ENCODE measurements at regions not wholly inside any gene's neighbourhood (a gene's known extent, or its start where the extent isn't known, plus 50 kb on each side); places are given as distances from the start of the nearest gene placed in this dataset.
A peak's percentile ranks its signal among the peaks of the same experiment; 100 is the strongest.

DNA sequence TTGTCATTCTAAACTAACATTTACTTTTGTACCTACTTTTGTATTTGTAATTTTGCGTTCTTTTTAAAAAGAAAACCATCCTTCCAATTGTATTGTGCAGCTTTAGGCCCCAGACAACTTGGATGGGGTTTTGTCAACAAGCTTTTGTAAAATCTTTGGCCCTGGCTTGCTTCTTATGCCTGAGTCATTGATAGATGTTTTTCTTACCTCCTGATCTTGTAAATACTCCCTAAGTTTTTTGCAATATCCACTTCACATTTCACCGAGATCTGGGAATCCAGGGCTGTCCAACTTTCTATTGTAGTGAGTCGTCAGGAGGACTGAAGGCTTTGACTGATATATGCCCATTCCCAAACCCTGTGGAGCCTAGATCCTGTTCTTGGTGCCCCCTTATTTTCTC is 126.9 kb upstream of the GUCY1A1 start:
- DNase-seq (ENCODE audit: low read depth in 1 of 2, low spot score in 1 of 2) = no peak
- in situ Hi-C loops (cut with HindIII; ENCODE audit: low pct_unique_long_range_greater_than_20kb, low sequenced_read_pairs) = no loop called here

DNA sequence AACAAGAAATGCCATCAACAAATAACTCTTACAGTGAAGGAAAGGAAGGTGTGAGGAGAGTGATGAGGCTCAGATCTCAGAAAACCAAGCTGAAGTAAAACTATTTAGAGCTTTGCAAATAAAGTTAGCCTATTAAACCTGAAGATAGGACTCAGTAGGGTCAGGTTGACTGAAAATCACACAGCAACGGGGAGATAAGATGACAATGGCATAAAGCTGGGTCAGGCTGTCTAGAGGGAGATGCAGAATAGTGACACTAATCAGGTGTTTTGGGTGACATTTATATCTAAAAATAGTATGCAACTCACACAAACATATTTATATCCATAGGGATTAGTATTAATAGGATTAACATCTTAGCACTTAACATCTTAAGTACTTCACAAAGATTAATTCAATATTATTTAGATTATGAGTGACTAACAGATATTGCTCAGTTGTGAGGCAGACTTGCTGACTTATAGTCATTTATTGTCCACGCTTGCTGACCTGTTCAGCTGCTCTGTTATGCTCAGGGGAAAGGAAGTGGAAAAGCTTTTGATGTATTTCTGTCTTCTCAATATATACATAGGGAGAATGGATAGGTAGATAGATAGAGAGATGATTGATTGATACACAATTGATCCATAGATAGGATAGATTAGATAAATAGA is 130.7 kb upstream of the GUCY1A1 start:
- TF ChIP-seq JUND (IDR thresholded peaks at IDR 0.05; ENCODE audit: low read depth) = no peak
- peak in 1 of 2 experiments; percentile 14 for DNase-seq (ENCODE audit: low read depth in 1 of 2, low spot score in 1 of 2)
- in situ Hi-C loops (cut with HindIII; ENCODE audit: low pct_unique_long_range_greater_than_20kb, low sequenced_read_pairs) = no loop called here

More for the DNA sequence above, 126.9 kb upstream of the GUCY1A1 start:
- no peak for TF ChIP-seq JUND (IDR thresholded peaks at IDR 0.05; ENCODE audit: low read depth)

DNA sequence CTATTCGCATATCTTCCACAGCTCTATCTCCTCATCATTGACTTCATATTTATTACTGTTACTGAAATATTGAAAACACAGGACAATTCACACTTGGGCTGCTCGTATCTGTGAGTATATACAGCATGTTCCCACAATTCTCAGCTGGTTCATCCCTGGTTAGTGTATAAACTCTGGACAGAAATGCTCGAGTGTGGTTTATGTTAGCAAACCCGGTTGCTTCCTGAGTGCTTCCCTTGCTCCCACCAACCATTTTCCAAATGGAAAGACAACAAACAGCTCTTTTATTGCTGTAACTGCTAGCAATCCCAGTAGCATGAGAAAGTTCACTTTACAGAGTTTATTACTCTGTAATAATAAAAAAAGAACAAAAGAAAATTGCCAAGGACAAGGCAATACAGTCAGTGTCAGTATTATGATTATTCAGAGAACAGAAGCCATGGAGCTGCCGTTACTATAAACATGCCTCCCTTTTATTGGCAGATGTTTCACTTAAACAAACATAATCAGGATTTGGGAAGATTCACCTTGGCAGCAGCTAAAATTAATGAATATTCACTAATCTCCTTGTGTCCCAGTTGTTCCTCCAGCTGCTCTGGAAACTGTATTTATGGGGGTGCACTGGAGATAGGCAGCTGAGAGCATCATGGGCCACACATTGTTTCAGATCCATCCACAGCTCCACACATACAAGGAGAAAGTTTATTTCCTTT is 134.1 kb upstream of the GUCY1A1 start:
- in situ Hi-C loops (cut with HindIII; ENCODE audit: low pct_unique_long_range_greater_than_20kb, low sequenced_read_pairs) = no loop called here
- DNase-seq (ENCODE audit: low read depth in 1 of 2, low spot score in 1 of 2) = no peak
- TF ChIP-seq JUND (IDR thresholded peaks at IDR 0.05; ENCODE audit: low read depth) = no peak

DNA sequence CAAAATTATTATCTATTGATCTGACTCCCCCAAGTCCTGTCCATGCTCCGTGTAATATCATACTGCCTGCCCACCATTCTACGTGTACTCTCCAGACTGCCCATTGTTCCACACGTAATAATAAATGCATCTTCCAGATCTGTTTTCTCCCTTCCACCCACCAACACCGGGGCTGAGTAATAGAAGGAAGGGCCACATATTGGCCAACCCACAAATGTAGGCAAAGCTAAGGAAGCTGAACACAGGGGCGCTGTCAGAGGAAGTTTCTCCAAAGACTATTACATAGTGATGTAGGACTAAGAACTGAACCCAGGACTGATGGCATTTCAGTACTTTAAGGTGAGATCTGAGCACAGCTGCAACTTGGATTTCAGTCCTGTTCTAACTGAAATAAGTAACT is 135.8 kb upstream of the GUCY1A1 start:
- peak in 1 of 2 experiments; percentile 27 for DNase-seq (ENCODE audit: low read depth in 1 of 2, low spot score in 1 of 2)
- no peak for TF ChIP-seq JUND (IDR thresholded peaks at IDR 0.05; ENCODE audit: low read depth)
- in situ Hi-C loops (cut with HindIII; ENCODE audit: low pct_unique_long_range_greater_than_20kb, low sequenced_read_pairs) = no loop called here

DNA sequence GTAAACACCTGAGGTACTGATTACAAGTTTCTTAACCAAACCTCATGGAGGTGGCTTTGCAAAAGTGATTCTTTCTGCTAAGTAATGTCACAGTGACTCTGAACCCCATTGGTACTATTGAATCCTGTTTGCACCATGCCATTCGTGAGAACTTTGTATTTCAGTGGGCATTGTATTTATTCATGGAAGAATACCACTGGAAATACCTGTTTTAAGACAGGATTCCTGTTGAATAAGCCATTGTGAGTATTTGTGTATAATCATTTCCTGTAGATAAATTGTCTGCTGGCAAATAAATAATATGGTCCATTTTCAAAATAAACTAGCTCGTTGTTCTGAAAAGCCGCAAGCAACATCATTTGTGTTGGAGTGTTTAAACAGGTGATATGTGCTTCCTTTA is 136.4 kb upstream of the GUCY1A1 start:
- DNase-seq (ENCODE audit: low read depth in 1 of 2, low spot score in 1 of 2) = peak in 1 of 2 experiments; percentile 84
- in situ Hi-C loops (cut with HindIII; ENCODE audit: low pct_unique_long_range_greater_than_20kb, low sequenced_read_pairs) = no loop called here
- TF ChIP-seq JUND (IDR thresholded peaks at IDR 0.05; ENCODE audit: low read depth) = no peak

DNA sequence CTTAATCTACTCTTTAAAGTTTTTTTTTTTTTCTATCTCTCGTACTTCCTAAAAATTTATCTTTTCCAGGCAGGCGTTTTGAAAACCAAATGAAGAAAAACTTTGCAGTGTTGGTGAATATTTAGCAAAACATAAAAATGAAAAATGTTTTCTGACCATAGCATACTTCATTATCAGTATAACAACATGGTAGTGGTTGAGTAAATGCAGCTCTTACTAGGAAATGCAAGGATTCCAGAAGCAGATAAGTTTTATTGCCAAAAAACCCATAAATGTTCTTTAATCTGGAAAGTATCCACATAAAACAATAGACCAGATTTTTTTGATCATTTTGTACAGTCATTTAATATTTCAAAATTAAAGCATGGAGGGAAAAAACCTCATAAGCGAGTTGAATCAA is 136.9 kb upstream of the GUCY1A1 start:
- in situ Hi-C loops (cut with HindIII; ENCODE audit: low pct_unique_long_range_greater_than_20kb, low sequenced_read_pairs) = no loop called here

DNA sequence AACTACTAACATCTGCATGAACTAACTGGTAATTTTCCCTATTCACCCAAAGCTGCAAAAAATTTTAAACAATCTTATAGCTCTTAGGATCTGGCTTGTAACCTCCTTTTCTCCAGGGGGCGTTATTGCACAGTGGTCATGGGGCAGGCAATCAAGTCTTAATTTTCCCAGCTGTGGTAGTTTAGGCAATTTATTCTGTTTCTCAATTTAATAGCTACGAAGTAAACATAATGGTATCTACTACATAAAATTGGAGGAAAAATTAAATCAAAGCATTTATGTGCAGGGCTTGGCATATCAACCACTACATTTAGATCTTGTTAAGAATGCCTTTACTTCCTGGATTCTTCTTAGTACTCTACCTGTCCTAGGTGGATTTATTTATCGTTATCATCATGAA is 137.4 kb upstream of the GUCY1A1 start:
- no peak for TF ChIP-seq JUND (IDR thresholded peaks at IDR 0.05; ENCODE audit: low read depth)
- peak in 1 of 2 experiments; percentile 46 for DNase-seq (ENCODE audit: low read depth in 1 of 2, low spot score in 1 of 2)

More for the DNA sequence above, 136.9 kb upstream of the GUCY1A1 start:
- no peak for TF ChIP-seq JUND (IDR thresholded peaks at IDR 0.05; ENCODE audit: low read depth)
- peak in 1 of 2 experiments; percentile 10 for DNase-seq (ENCODE audit: low read depth in 1 of 2, low spot score in 1 of 2)

DNA sequence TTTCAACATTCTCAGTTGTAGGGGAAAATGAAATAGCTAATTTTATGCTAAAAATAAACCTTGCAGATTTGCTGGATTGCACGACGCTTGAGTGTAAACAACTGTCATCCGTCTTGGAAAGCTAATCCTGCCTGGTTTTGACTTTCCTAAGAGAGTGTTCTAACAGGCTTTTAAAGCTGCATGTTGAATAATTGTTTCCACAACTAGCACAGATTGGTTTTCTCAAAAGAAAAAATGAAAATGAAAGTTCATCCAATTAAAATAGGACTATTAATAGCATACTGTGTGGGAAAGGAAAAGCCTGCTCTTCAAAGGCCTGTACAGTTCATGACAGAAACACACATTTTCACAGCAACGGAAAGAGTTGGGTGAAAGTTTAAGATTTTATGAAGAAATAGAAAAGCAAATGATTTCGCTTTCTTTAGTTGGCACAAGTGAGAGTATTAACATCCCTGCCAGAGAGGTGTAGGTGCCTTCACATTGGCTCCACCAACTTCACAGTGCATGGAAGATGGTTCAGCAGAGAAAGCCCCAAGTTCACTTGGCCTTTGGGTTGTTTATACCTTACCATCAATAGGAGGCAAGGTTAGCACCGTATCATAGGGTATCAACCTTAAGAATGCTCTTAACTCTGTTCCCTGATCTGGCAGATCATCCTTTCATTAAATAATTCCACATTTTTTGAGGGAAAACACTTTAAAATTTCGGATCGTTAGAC is 140.0 kb upstream of the GUCY1A1 start:
- no peak for TF ChIP-seq JUND (IDR thresholded peaks at IDR 0.05; ENCODE audit: low read depth)
- in situ Hi-C loops (cut with HindIII; ENCODE audit: low pct_unique_long_range_greater_than_20kb, low sequenced_read_pairs) = no loop called here
- DNase-seq (ENCODE audit: low read depth in 1 of 2, low spot score in 1 of 2) = no peak

More for the DNA sequence above, 137.4 kb upstream of the GUCY1A1 start:
- in situ Hi-C loops (cut with HindIII; ENCODE audit: low pct_unique_long_range_greater_than_20kb, low sequenced_read_pairs) = no loop called here

DNA sequence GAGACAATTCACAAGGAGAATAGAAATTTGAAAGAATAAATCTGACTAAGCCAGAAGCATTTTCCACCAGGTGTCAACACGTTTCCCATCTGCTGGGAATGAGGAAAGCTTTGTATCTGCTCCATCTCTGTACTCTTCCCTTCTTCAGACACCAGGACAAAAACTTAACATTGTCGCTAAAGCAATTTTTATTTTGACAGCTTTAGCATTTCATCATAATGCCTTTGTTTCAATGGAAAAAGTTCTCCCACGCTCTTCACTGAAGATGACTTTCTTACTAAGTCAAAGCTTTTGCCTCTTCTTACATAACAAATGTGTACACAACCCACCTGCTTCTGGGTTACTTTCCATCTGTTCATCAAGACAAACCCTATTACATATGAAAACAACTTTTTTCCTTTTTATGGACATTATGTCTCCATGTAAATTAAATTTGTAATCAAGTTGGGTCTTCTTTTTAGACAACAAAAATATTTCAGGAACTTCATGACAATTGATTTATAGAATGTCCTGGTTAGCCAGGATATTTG is 141.7 kb upstream of the GUCY1A1 start:
- DNase-seq (ENCODE audit: low read depth in 1 of 2, low spot score in 1 of 2) = no peak
- in situ Hi-C loops (cut with HindIII; ENCODE audit: low pct_unique_long_range_greater_than_20kb, low sequenced_read_pairs) = no loop called here
- no peak for TF ChIP-seq JUND (IDR thresholded peaks at IDR 0.05; ENCODE audit: low read depth)

DNA sequence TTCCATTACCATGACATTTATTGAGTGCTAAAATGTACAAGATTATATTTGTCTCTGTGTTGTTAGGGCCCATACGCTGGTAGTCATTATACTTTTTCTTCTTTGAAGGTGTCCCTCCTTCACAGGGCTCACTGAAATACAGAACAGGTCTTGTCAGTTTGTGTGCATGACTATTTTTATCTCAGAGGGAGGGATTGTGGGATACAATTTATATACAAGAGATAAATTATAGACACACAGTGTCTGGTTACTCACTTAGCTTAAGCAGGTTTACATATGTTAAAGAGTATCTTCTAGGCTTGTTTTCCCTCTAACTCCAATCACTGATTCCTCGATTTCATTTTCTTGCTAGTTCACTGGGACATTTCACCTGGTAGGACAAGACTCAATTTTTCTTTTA is 143.3 kb upstream of the GUCY1A1 start:
- no peak for DNase-seq (ENCODE audit: low read depth in 1 of 2, low spot score in 1 of 2)
- in situ Hi-C loops (cut with HindIII; ENCODE audit: low pct_unique_long_range_greater_than_20kb, low sequenced_read_pairs) = no loop called here
- TF ChIP-seq JUND (IDR thresholded peaks at IDR 0.05; ENCODE audit: low read depth) = no peak

DNA sequence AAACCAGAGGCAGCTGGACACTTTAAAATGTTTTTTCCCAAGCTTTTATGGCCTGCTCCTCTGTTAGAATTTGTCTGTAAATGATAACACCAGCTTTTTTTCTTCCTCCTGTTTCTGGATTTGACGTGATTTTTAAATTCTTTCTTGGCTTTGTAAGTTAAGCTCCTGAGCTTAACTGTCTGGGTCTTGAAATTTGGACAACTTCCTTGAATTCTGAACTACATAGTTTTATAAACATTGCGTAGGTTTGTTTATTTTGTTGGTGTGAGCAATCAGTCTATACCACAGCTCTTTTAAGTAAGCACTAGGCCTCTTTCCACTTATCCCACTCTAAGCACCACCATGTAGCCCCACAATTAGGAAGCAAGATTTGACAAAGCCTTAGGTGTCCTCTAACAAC is 144.4 kb upstream of the GUCY1A1 start:
- in situ Hi-C loops (cut with HindIII; ENCODE audit: low pct_unique_long_range_greater_than_20kb, low sequenced_read_pairs) = no loop called here
- no peak for DNase-seq (ENCODE audit: low read depth in 1 of 2, low spot score in 1 of 2)
- TF ChIP-seq JUND (IDR thresholded peaks at IDR 0.05; ENCODE audit: low read depth) = no peak

DNA sequence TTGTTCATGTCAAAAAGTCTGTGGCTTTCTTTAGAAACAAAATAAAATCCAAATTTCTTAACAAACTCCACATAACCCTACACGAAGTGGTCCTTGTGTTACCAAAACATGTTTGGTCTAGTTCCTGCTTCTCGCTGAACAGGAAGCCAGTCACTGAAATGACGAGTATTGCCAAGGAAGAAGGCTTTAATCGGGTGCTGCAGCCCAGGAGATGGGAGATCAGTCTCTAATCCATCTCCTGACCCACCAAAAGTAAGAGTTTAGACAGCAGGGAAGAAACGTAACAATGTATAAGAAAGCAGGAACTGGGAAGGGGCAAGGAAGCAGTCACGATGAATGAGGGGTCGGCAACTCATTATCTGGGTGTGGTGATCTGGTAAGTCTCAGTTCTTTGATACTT is 144.6 kb upstream of the MAP9 start:
- no peak for DNase-seq (ENCODE audit: low read depth in 1 of 2, low spot score in 1 of 2)
- in situ Hi-C loops (cut with HindIII; ENCODE audit: low pct_unique_long_range_greater_than_20kb, low sequenced_read_pairs) = no loop called here
- no peak for TF ChIP-seq JUND (IDR thresholded peaks at IDR 0.05; ENCODE audit: low read depth)
